ENCODE measurements at regions not wholly inside any gene's neighbourhood (a gene's known extent, or its start where the extent isn't known, plus 50 kb on each side); places are given as distances from the start of the nearest gene placed in this dataset.

- DNase-seq (ENCODE audit: low spot score): no peak
Measured at GRCh38 chr6:80403365-80403764, 296.9 kb downstream of the BCKDHB start.

GRCh38 chr6:80402266-80402665 is 295.8 kb downstream of the BCKDHB start:
- no peak for DNase-seq (ENCODE audit: low spot score)

Data from HuH-7.5 (cell line).